Vagina (tissue), 2 donors: ENCODE measurements at regions not wholly inside any gene's neighbourhood (a gene's known extent, or its start where the extent isn't known, plus 50 kb on each side); places are given as distances from the start of the nearest gene placed in this dataset.

Source experiments
- CTCF ChIP-seq, 3 experiments: fragments of 450-650 bp in 2 of 3; fragments of 200-600 bp in 1 of 3; sonication (generic) in 1 of 3; IDR thresholded peaks; one replicate each; pipeline ENCODE4 v1.5.1; 2017 to 2019; ENCODE audit warnings: antibody characterized with exemption in 3 of 3, mild to moderate bottlenecking in 2 of 3, moderate library complexity in 2 of 3
- POLR2A ChIP-seq, 2 donors: fragments of 450-650 bp; IDR thresholded peaks; one replicate each; pipeline ENCODE4 v1.6.1; 2017; ENCODE audit warnings: antibody characterized with exemption in 2 of 2, mild to moderate bottlenecking in 2 of 2, moderate library complexity in 2 of 2
- POLR2AphosphoS5 ChIP-seq, 2 donors: sonication (generic); formaldehyde crosslinking; IDR thresholded peaks; one replicate each; pipeline ENCODE4 v1.9.0; 2017; ENCODE audit warnings: antibody characterized with exemption in 2 of 2, mild to moderate bottlenecking in 2 of 2, low read depth in 1 of 2; ENCODE audit not compliant: insufficient read depth in 1 of 2

GRCh38 chr2:145256551-145256950 lies 736.6 kb upstream of the ZEB2 start:
- TF ChIP-seq POLR2AphosphoS5 (IDR thresholded peaks at IDR 0.05; ENCODE audit: insufficient read depth in 1 of 2, low read depth in 1 of 2) (no peak), CTCF (IDR thresholded peaks at IDR 0.05) (no peak), POLR2A (IDR thresholded peaks at IDR 0.05) (no peak)
